Activated CD8-positive, alpha-beta memory T cell treated with anti-CD3 and anti-CD28 coated beads for 48 hours (primary cell): ENCODE measurements at regions not wholly inside any gene's neighbourhood (a gene's known extent, or its start where the extent isn't known, plus 50 kb on each side); places are given as distances from the start of the nearest gene placed in this dataset.

ENCODE experiments used
- DNase-seq, 3 experiments: peaks; one replicate each; pipeline ENCODE4 v3.0.0-alpha.2; 2020; ENCODE audit warnings: low read depth in 2 of 3, low spot score in 2 of 3

DNA sequence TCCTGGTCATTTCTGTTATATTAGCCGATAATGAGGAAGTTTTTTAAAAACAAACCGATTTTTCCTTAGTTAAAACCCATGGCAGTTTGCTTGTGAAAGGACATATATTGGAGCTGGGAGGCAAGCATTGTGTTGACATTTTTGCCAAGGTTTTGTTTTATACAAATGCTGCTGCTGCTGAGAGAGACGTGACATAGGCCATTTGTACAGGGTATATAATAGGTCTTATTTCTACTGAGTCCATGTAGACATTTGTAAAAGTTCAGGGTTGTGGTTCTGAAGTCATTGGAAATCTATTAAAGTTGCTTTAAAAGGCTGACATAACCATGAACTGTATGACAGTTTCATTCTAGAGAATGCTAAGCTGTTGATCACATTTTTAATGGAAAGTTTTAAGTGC is 424.0 kb upstream of the FANCL start:
- no peak for DNase-seq

DNA sequence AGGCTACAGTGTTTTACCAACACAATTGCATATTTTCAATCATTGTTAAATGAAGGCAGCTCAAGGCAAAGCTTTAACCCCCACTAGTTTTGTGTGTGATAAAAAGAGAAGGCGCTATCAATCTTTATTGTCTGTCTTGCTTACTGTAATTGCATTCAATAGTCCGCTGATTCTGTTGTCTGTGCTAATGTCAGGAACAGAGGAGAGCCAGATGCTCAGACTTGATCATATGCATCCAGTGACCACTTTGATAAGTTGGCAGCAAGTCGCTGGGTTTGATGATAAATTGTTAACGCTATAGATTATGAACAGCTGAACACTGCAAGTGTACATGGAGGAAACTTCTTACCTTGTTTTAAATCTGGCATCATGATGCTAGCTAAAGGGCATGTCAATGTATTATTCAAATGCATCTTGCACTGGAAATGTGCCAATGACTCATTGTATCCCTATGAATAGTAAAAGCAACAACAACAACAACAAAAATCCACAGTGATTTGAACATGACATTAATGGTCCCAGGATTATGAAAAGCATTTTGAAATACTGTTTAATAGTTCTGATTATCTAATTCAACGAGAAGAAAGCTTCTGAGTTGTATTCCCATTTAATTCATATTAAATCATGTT is 423.5 kb upstream of the FANCL start:
- DNase-seq, result no peak

GRCh38 chr2:58660046-58660445 is 418.9 kb upstream of the FANCL start:
- DNase-seq, result no peak

DNA sequence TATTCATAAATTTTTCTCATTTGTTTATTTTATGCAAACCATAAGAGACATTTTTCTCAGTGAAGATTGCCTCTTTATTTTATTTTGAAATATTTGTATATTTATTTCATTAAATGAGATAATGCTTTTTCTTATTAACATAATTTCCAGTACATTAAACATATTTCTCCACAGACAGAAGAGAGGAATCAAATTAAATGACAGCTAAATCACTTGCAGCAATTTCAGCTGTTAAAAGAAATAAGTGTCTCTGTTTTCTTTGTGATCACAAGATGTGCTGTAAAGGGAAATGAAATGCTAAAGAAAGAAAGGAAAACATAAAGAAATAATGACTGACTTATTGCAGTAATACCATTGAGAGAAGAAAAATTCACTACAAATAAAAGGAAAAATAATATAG is 414.0 kb upstream of the FANCL start:
- no peak for DNase-seq

DNA sequence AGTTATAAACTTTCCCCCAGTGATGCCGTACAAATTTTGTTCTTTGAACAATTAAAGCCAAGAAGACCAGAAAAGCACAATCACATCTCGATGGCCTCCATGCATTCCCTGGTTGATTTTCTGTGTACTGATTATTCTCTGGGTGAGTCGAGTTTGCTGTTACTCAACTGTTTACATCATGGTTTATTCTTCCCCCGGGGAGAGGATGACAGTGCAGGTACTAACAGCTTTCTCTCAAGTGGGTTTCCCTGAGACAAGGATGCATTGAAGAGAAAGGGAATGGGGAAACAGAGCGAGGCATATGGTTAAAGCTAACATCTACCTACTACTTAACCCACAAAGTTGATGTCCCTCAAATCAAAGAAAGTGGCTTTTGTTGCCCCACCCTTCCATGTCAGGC is 410.8 kb upstream of the FANCL start:
- no peak for DNase-seq

GRCh38 chr2:58650781-58651180 is 409.7 kb upstream of the FANCL start:
- DNase-seq, result no peak

GRCh38 chr2:58649756-58650155 is 408.6 kb upstream of the FANCL start:
- no peak for DNase-seq

DNA sequence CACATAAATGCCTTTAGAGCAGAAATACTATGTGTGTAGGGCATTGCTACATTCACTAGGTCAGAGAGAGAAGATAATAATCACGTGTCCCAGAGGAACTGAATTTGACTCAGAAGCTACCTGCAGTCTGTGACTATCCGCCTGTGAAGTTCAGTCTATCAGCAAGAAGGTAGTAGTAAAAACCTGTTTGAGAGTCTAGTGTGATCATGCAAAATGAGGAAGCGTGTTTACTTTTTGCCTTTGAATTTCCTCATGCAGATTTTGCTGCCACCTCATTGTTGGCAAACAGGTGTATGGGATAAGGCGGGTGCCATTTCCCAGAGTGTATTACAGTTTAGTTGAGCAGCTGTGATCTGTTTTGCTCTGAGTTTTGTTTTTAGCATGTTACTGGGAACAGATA is 403.9 kb upstream of the FANCL start:
- no peak for DNase-seq

GRCh38 chr2:58644451-58644850 is 403.3 kb upstream of the FANCL start:
- DNase-seq, result no peak

DNA sequence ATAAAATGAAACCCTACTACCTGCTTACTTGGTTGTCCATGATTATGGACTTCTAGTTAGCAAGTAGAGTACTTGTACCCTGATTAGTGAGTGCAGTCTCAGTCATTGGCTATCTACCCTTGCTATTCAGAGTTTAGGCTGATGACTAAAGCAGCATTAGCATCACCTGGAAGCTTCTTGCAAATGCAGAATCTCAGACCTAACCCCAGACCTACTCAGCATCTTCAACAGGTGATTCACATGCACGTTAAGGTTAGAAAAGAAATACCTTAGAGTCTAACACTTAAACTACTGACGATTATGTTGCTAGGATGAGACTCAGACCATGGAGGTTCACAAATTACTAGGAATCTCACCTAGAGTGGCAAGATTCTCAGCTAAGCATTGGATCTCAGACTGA is 399.9 kb upstream of the FANCL start:
- no peak for DNase-seq

DNA sequence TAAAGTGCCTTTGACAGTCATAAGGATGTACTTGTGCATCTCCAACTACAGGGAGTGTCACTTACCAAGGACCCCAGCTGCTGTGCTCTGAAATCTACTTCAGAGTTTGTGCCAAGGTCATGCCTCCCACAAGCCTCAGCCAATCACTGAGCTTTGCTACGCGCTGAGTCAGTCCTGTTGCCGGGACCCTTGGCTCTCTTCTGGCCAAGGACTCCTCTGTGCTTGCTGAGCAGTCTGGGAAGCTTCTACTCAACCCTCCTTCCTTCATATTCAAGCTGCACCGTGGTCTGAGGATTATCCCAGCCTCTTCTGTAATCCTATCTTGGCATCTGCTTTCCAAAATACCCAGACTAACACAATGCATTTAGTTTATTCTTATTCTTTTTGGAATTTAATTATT is 398.9 kb upstream of the FANCL start:
- DNase-seq, result no peak

DNA sequence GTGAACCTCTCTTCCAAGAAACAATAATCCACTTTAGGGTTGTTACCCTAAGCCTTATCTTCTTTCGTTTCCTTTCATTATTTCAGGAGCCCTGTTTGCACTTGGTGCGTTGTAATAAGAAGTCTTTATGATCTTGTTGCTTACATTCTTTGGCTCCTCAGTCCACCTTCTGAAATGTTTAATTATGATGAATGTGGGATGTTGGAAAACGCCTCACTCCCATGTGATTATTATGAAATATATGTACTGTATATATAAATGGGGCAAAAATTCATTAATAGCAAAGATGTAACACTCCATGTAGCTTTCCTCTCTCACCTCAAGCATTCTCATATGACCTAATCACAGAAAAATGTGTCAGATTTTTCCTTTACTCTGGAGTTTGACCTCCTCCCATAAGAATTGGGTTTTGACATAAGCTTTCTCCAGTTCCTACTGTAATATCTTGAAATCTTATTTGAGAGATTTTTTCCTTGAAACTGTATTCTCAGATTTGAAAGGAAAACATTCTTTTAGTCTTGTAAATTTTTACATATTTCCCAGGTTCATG is 397.2 kb upstream of the FANCL start:
- no peak for DNase-seq

GRCh38 chr2:58636872-58637271 is 395.7 kb upstream of the FANCL start:
- no peak for DNase-seq

GRCh38 chr2:58635801-58636375 is 394.8 kb upstream of the FANCL start:
- no peak for DNase-seq

DNA sequence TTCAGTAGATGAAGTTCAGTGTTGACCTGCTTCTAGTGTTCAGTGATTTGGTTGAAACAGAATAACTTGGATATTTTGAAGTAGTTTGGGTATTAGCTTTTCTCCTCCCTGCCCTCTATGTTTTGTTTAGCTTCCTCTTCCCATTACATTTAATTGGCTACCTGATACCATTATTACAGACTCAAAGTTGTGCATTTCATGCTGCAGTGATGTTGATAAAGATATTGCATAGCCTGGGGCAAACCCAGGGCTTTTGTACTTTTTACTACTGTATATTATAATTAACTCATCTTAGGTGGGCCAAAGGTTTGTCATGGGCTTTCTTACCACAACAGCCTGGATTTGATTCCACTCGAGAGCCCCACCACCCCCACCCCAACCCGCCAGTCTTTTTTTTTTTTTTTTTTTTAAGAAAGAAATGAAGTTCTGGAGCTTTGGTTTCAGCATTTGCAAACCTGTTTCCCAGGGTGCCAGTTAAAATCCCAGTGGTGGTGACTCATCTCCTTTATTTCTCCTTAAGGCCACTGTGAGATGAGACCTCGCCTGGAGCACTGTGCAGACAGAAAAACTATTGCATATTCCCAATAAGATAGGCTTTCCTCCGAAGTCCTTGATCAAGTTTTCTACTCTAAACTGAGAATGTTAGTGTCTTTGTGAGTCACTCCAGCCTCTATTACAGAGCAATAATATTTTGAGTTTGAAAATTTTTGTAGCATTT is 393.7 kb upstream of the FANCL start:
- no peak for DNase-seq

DNA sequence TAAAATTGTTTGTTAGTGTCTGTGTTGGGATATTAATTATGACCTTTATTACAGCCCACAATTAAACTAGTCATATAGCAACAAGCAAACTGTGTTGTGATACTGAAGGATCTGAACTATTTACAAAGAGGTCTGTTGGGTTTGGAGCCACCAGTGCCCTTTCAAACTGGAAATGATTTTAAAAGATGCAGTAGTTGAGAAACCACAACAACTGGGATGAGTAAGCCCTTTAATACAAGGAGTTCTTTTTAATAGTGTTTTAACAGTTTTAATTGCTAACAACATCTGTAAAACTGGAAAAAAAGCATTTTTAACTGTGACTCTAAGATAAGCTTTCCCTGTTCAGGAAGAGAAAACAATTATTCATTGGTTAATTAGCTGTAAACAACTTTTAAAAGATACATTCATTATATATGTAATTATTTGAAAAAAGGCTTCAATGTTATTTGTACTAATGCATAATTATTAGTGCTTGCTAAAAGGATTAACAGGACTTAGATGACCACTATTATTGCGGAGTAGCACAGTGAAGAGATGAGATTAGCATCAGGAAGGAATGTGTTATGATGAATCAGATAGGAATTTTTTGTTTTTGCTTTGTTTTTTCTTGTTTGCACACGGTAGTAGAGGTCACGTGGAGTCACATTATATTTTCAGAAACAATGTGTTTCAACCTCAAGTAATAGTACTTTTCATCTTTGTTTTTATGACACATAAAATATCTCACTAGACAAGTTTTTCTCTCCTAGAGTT is 392.7 kb upstream of the FANCL start:
- DNase-seq, result no peak

- no peak for DNase-seq
Measured at GRCh38 chr2:58631986-58632385, 390.9 kb upstream of the FANCL start.

GRCh38 chr2:58629545-58630119 is 388.5 kb upstream of the FANCL start:
- no peak for DNase-seq

DNA sequence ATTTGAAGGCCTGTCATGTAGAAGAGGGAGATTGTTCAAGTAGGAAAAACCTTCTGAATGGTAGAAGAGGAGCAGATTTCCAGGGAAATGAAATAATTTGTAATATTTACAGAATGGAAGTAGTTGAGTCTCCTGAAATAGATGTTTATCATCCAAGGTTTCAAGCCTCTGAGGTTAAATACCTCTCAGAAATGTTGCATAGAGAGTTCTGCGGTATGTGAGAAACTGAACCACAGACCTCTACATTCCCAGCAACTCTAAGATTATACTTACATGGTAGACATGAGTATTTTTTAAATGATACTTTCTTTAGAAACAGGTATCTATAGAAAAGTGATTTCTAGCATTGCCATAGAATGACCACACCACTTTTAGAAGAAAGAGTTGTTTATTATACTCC is 379.8 kb upstream of the FANCL start:
- DNase-seq, result no peak

DNA sequence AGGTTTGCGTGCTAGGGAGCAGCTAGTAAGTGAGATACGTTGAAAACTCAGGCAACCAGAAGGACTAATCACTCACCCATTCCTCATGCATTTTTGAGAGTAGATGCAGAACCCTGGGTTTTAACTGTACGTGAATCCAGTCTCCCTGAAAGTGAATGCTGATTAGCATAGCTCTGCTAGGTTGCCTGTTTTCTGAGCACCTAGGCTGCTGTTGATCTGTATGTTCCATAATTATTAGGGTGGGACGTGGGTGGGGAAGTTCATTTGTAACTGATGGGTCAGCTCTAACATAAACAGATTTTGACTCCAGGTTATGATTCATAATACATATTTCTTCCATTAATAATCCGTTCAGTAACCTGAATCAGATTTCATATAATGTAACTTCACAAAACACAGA is 379.0 kb upstream of the FANCL start:
- DNase-seq, result no peak

DNA sequence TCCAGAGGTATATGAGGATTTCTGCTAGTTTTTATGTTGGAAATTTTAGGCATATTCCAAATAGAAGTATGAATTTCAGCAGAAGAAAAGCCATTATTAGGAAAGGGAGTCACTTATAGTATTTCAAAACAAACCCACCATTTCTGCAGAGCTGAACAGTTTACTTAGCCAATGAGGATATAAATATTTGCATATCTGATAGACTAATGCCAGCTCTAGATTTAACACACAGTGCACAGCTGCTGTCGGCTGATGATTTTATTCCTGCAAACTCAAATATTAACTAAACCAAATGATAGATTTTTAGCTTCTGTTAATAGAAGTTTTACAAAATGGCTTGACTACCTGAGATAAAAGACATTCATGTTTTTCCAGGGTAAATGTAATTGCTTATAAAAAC is 375.8 kb upstream of the FANCL start:
- no peak for DNase-seq
